Activated CD4-positive, alpha-beta T cell treated with anti-CD3 and anti-CD28 coated beads for 36 hours (primary cell): ENCODE measurements at regions not wholly inside any gene's neighbourhood (a gene's known extent, or its start where the extent isn't known, plus 50 kb on each side); places are given as distances from the start of the nearest gene placed in this dataset.
A peak's percentile ranks its signal among the peaks of the same experiment; 100 is the strongest.
"Not testable (repeated sequence)": the region's sequence is repeated elsewhere in the genome, so short reads cannot be mapped to it uniquely, and the experiment has no call there.

Experiments used
- ATAC-seq: fragments of 200-7000 bp; cut with Tn5 transposase; one replicate; pipeline ENCODE4 v1.10.0; 2021; ENCODE audit warnings: mild to moderate bottlenecking, moderate library complexity
- CTCF ChIA-PET: fragments of 350-600 bp; sonication (Branson Sonifier 250); formaldehyde crosslinking; loops from one replicate; lab custom pipeline; 2021; ENCODE audit warnings: antibody characterized with exemption; lab: Charles Lee
- POLR2A ChIA-PET: fragments of 350-600 bp; sonication (Branson Sonifier 250); formaldehyde crosslinking; loops from one replicate; lab custom pipeline; 2021; ENCODE audit warnings: antibody characterized with exemption, inconsistent platforms; lab: Charles Lee
- DNase-seq: peaks from one replicate; pipeline ENCODE4 v3.0.0-alpha.2; 2020
- H3K27ac Mint-ChIP-seq: one replicate; pipeline ENCODE4 v1.8.0; 2021; ENCODE audit warnings: mixed read lengths
- H3K27me3 Mint-ChIP-seq: one replicate; pipeline ENCODE4 v1.8.0; 2021; ENCODE audit warnings: mixed read lengths
- H3K36me3 Mint-ChIP-seq: one replicate; pipeline ENCODE4 v1.8.0; 2021; ENCODE audit warnings: low read depth, mixed read lengths
- H3K4me1 Mint-ChIP-seq: one replicate; pipeline ENCODE4 v1.8.0; 2021; ENCODE audit warnings: mixed read lengths
- H3K4me3 Mint-ChIP-seq: one replicate; pipeline ENCODE4 v1.8.0; 2021; ENCODE audit warnings: mild to moderate bottlenecking, moderate library complexity, mixed read lengths
- H3K9me3 Mint-ChIP-seq: one replicate; pipeline ENCODE4 v1.8.0; 2021; ENCODE audit warnings: low read depth, mixed read lengths
- intact Hi-C, 2 experiments: fragments of 100-400 bp; cut with DNase I in 1 of 2; cut with micrococcal nuclease in 1 of 2; formaldehyde crosslinking; loops; one replicate each; pipeline versions ENCODE4 v1.14.2 to v1.15.1; 2022 to 2024; cut with DNase I, micrococcal nuclease

GRCh38 chr11:100472727-100473389 is 214.2 kb upstream of the ARHGAP42 start:
- ChIA-PET POLR2A (no interaction called here), CTCF (no interaction called here)
- Mint-ChIP-seq H3K27ac (no peak overlapping the region), H3K4me1 (no peaks in the 10 kb centered on the region), H3K4me3 (no peak overlapping the region), H3K36me3 (no peaks in the 10 kb centered on the region), H3K9me3 (peaks cover 8% of the 10 kb centered on the region), H3K27me3 (no peaks in the 10 kb centered on the region)
- no peak for DNase-seq
- intact Hi-C loops: no loop called here
- no peak for ATAC-seq

- ATAC-seq (no peak), DNase-seq (no peak)
- intact Hi-C loops: no loop called here
- Mint-ChIP-seq H3K36me3 (no peaks in the 10 kb centered on the region), H3K27me3 (no peaks in the 10 kb centered on the region), H3K4me3 (no peak overlapping the region), H3K27ac (no peak overlapping the region), H3K4me1 (no peaks in the 10 kb centered on the region), H3K9me3 (peaks cover 6% of the 10 kb centered on the region)
- ChIA-PET CTCF (no interaction called here), POLR2A (no interaction called here)
Measured at GRCh38 chr11:100473390-100473740, 213.7 kb upstream of the ARHGAP42 start.

- H3K27me3 Mint-ChIP-seq: no peaks in the 10 kb centered on the region
Measured at GRCh38 chr11:100484948-100485347, 202.1 kb upstream of the ARHGAP42 start.

GRCh38 chr11:100498780-100499179 is 188.3 kb upstream of the ARHGAP42 start:
- Mint-ChIP-seq H3K27me3 (no peaks in the 10 kb centered on the region), H3K4me3 (no peak overlapping the region), H3K36me3 (no peaks in the 10 kb centered on the region), H3K4me1 (no peaks in the 10 kb centered on the region), H3K27ac (no peak overlapping the region), H3K9me3 (peaks cover 9% of the 10 kb centered on the region)
- DNase-seq (no peak), ATAC-seq (no peak)
- CTCF ChIA-PET: no interaction called here
- intact Hi-C loops: no loop called here
- POLR2A ChIA-PET: no interaction called here

More at GRCh38 chr11:100484948-100485347, 202.1 kb upstream of the ARHGAP42 start:
- Mint-ChIP-seq H3K4me1 (no peaks in the 10 kb centered on the region), H3K27ac (no peak overlapping the region), H3K9me3 (peaks cover 16% of the 10 kb centered on the region), H3K4me3 (no peak overlapping the region), H3K36me3 (no peaks in the 10 kb centered on the region)
- CTCF ChIA-PET: no interaction called here
- POLR2A ChIA-PET: no interaction called here
- intact Hi-C loops: no loop called here
- DNase-seq: no peak
- ATAC-seq: no peak

GRCh38 chr11:100501450-100501849 is 185.6 kb upstream of the ARHGAP42 start:
- POLR2A ChIA-PET: no interaction called here
- ATAC-seq (no peak), DNase-seq (no peak)
- CTCF ChIA-PET: no interaction called here
- Mint-ChIP-seq H3K4me1 (no peaks in the 10 kb centered on the region), H3K27ac (no peak overlapping the region), H3K9me3 (peaks cover 7% of the 10 kb centered on the region), H3K36me3 (no peaks in the 10 kb centered on the region), H3K27me3 (no peaks in the 10 kb centered on the region), H3K4me3 (no peak overlapping the region)
- intact Hi-C loops: no loop called here

GRCh38 chr11:100512475-100512874 is 174.6 kb upstream of the ARHGAP42 start:
- ChIA-PET CTCF (no interaction called here), POLR2A (no interaction called here)
- ATAC-seq (no peak), DNase-seq (no peak)
- intact Hi-C loops: no loop called here
- Mint-ChIP-seq H3K36me3 (no peaks in the 10 kb centered on the region), H3K4me1 (no peaks in the 10 kb centered on the region), H3K27ac (no peak overlapping the region), H3K27me3 (no peaks in the 10 kb centered on the region), H3K4me3 (no peak overlapping the region), H3K9me3 (peaks cover 8% of the 10 kb centered on the region)

- Mint-ChIP-seq H3K4me3 (no peak overlapping the region), H3K4me1 (no peaks in the 10 kb centered on the region), H3K27me3 (no peaks in the 10 kb centered on the region), H3K27ac (no peak overlapping the region), H3K36me3 (no peaks in the 10 kb centered on the region), H3K9me3 (peaks cover 10% of the 10 kb centered on the region)
- ChIA-PET CTCF (no interaction called here), POLR2A (no interaction called here)
- no peak for ATAC-seq
- intact Hi-C loops: no loop called here
- DNase-seq: no peak
Measured at GRCh38 chr11:100515087-100515486, 172.0 kb upstream of the ARHGAP42 start.

- ChIA-PET POLR2A (no interaction called here), CTCF (no interaction called here)
- no peaks in the 10 kb centered on the region for H3K36me3 Mint-ChIP-seq
- DNase-seq (no peak), ATAC-seq (no peak)
- H3K27me3 Mint-ChIP-seq: no peaks in the 10 kb centered on the region
- no peaks in the 10 kb centered on the region for H3K4me1 Mint-ChIP-seq
- no peak overlapping the region for H3K27ac Mint-ChIP-seq
- intact Hi-C loops: no loop called here
- peaks cover 12% of the 10 kb centered on the region for H3K9me3 Mint-ChIP-seq
- H3K4me3 Mint-ChIP-seq: no peak overlapping the region
Measured at GRCh38 chr11:100525197-100525596, 161.9 kb upstream of the ARHGAP42 start.

GRCh38 chr11:100525635-100526034 is 161.5 kb upstream of the ARHGAP42 start:
- DNase-seq (peak; percentile 5), ATAC-seq (no peak)
- ChIA-PET CTCF (no interaction called here), POLR2A (no interaction called here)
- Mint-ChIP-seq H3K9me3 (peaks cover 12% of the 10 kb centered on the region), H3K27ac (no peak overlapping the region), H3K27me3 (no peaks in the 10 kb centered on the region), H3K36me3 (no peaks in the 10 kb centered on the region), H3K4me1 (no peaks in the 10 kb centered on the region), H3K4me3 (no peak overlapping the region)
- intact Hi-C loops: no loop called here

- POLR2A ChIA-PET: no interaction called here
- Mint-ChIP-seq H3K36me3 (no peaks in the 10 kb centered on the region), H3K4me1 (no peaks in the 10 kb centered on the region), H3K27ac (no peak overlapping the region), H3K4me3 (no peak overlapping the region), H3K27me3 (no peaks in the 10 kb centered on the region), H3K9me3 (peaks cover 12% of the 10 kb centered on the region)
- CTCF ChIA-PET: no interaction called here
- no peak for ATAC-seq
- no peak for DNase-seq
- intact Hi-C loops: no loop called here
Measured at GRCh38 chr11:100528872-100529416, 158.1 kb upstream of the ARHGAP42 start.

- H3K27ac Mint-ChIP-seq, DNase-seq, POLR2A ChIA-PET: not testable (repeated sequence)
Measured at GRCh38 chr11:100531290-100531689, 155.8 kb upstream of the ARHGAP42 start.

GRCh38 chr11:100536979-100537378 is 150.1 kb upstream of the ARHGAP42 start:
- POLR2A ChIA-PET: no interaction called here
- Mint-ChIP-seq H3K4me1 (no peaks in the 10 kb centered on the region), H3K36me3 (no peaks in the 10 kb centered on the region), H3K4me3 (no peak overlapping the region), H3K27ac (no peak overlapping the region), H3K9me3 (no peaks in the 10 kb centered on the region), H3K27me3 (no peaks in the 10 kb centered on the region)
- CTCF ChIA-PET: no interaction called here
- ATAC-seq: no peak
- intact Hi-C loops: no loop called here
- DNase-seq: no peak

More at GRCh38 chr11:100531290-100531689, 155.8 kb upstream of the ARHGAP42 start:
- H3K36me3 Mint-ChIP-seq, intact Hi-C loops, H3K4me3 Mint-ChIP-seq, H3K4me1 Mint-ChIP-seq, H3K27me3 Mint-ChIP-seq, H3K9me3 Mint-ChIP-seq, ATAC-seq: not testable (repeated sequence)
- CTCF ChIA-PET: interaction anchor here (0.8 to 1.3 kb wide), 2 partner anchors 24 to 53 kb away, joined by 3 to 4 read pairs; no protein-coding TSS in a partner anchor
